HG02798 (cell line): ENCODE measurements at regions not wholly inside any gene's neighbourhood (a gene's known extent, or its start where the extent isn't known, plus 50 kb on each side); places are given as distances from the start of the nearest gene placed in this dataset.

Experiments used
- ATAC-seq: cut with Tn5 transposase; IDR thresholded peaks from one replicate; pipeline ENCODE4 v1.9.1; 2021; ENCODE audit warnings: mild to moderate bottlenecking; ENCODE audit not compliant: unreplicated experiment, poor library complexity

GRCh38 chr4:23741681-23742191, 148.1 kb downstream of the PPARGC1A start:
- no peak for ATAC-seq

DNA sequence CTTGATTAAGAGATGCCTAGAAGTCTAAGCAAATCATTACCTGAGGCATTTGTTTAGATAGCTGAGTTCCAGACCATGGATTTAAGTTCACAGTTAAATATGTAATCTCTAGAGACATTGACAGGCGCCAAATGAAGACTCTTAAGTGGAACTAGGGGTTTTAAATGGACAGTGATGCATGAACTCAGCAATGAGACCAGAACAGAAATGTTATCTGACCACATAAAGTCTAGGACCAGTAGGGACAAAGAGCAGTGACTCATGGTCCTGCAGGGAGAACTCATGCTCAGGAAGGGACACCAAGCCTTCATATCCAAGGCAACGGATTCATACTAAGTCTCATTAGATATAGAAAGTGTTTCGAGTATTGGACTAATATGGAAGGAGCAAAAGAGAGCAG, 152.3 kb downstream of the PPARGC1A start:
- no peak for ATAC-seq

DNA sequence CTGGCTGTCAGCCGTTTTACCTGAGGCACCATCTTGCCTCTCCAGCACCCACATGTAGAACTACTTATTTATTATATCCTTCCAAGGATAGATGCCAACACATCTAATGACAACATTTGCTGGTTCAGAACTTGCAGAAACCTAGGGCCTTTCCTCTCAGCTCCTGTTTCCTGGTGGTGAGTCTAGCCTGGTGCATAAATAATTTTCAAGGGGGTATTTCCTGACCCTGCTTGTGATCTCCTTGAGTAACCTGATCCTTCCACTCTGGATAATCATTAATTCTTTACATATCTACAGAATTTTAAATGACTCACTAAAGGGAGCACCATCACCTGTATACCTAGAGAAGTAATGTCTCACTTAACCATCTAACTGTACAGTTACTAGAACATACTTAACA, 153.4 kb downstream of the PPARGC1A start:
- no peak for ATAC-seq

- ATAC-seq, result no peak
These were observed 155.8 kb downstream of the PPARGC1A start for GRCh38 chr4:23734000-23734399.

GRCh38 chr4:23733476-23733875, 156.4 kb downstream of the PPARGC1A start:
- ATAC-seq, result no peak

- ATAC-seq, result no peak
These were observed 158.8 kb downstream of the PPARGC1A start for GRCh38 chr4:23730998-23731397.

GRCh38 chr4:23728971-23729370, 160.9 kb downstream of the PPARGC1A start:
- no peak for ATAC-seq

DNA sequence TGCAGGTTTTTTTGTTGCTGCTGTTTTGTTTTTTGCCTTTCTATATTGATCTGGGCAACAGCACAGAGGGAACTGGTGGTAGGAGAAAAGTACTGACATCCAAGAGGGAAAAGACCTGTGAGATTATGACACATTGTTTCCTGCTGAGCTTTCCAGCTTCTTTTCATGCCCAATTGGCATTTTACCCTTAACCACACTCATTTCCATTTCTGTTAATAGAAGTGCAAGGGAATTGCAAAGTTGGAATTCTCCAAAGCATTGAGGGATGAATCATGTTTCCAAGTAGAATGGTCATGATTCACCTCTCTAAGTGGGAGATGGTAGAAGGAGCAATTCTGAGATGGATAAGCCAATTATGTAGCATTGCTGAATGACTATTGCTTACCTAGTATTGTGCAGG, 161.5 kb downstream of the PPARGC1A start:
- ATAC-seq, result no peak

GRCh38 chr4:23720556-23720955, 169.3 kb downstream of the PPARGC1A start:
- no peak for ATAC-seq

- ATAC-seq, result no peak
These were observed 171.4 kb downstream of the PPARGC1A start for GRCh38 chr4:23718435-23718834.

GRCh38 chr4:23717528-23718248, 172.2 kb downstream of the PPARGC1A start:
- ATAC-seq, result peak; percentile 43

- ATAC-seq, result no peak
These were observed 179.5 kb downstream of the PPARGC1A start for GRCh38 chr4:23710298-23710697.

DNA sequence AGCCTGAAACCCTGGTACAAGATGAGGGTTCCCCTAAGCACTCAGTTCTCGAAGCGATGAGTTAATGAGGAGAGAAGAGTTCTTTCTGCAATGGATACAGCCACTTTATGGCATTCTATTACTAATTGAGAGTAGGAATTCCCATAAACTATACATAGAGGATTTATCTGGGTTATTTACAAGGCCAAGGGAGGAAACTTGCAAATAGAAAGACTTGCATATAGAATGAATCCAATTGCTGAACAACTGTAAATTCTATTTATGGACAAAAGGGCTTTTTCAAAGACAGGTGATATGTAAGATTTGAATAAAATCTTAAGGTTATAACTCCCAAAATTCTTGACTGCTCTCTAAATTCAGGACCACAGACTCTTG, 182.2 kb downstream of the PPARGC1A start:
- no peak for ATAC-seq

GRCh38 chr4:23706972-23707651, 182.7 kb downstream of the PPARGC1A start:
- ATAC-seq, result no peak

GRCh38 chr4:23700197-23700596, 189.7 kb downstream of the PPARGC1A start:
- no peak for ATAC-seq

DNA sequence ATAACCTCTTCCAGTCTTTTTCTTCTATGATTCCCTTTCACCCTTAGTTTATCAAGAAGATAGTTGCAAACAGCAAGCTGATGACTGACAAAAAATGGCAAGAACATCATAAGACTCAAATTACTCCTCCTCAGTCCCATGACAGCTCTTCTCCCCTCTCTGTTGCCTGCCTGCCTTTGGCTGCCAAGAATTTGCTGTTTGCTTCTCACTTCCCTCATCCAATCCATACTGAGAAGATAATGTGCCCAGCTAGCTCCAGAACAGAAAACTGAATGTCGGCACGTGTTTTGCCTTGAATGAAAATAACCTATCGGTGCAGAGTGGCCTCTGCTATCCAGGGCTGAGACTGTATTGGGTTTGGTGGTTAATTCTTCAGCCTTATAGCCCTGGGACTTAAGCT, 192.1 kb downstream of the PPARGC1A start:
- no peak for ATAC-seq

DNA sequence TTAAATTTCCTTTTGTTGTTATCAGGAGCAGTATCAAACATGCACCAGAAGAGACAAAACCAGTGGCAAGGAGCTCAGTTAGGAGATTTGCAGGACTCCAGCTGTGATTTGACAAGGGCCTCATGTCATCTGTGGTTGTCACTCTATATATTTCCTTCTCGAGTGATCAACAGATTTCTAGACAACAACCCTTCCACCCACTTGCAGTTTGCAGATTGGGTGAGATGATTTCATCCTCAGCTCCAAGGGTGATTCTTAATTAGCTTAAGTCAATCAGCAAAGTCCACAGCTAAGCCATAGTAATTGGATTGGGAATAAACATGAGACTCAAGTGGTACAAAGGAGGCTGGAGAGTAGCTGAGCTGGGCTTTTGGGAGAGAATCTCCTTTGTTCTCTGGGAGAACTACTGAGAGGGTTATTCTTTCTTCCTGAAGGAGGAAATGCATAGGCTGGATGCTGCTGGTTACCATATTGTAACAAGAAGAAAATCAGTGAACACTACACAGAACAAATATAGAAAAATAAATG, 192.8 kb downstream of the PPARGC1A start:
- ATAC-seq, result no peak

- no peak for ATAC-seq
These were observed 203.5 kb downstream of the PPARGC1A start for GRCh38 chr4:23686169-23686897.

DNA sequence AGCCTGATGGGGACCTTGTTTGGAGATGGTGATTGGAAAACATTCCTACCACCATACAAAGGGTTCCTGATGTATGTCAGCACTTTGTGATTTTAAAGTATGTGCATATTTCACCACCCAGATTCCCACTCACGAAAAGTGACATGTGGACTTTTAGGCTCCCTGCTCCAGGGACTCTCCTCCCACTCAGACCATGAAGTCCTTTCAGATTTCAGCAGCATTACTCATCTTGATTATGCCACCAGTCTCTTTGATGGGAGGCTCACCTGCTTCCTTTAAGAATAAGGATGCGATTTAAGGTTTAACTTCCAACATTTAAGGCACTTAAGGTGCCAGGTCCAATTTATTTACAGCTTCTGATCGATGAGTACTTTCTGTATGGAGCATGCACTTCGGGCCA, 204.4 kb downstream of the PPARGC1A start:
- ATAC-seq, result no peak

GRCh38 chr4:23680671-23681518, 209.0 kb downstream of the PPARGC1A start:
- no peak for ATAC-seq
